ENCODE measurements at regions not wholly inside any gene's neighbourhood (a gene's known extent, or its start where the extent isn't known, plus 50 kb on each side); places are given as distances from the start of the nearest gene placed in this dataset.
A peak's percentile ranks its signal among the peaks of the same experiment; 100 is the strongest.

DNA sequence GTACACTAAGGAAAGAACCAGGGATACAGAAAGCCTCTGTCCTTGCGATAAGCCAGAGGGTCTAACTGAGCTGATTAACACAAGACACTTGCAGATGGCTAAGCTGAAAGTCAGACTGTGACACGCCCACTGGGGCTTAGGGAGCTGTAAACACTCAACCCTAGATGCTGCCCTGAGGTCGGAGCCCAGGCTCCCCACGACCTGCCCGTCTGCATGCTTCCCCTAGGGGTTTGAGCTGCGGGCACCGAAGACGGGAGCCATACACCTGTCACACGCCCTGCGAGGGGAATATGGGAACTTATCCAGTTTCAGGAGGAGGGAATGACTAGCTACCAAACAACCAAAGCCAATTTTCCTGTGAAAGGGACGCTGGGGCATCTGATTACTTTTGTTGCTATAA is 96.0 kb downstream of the HTR5A start:
- CTCF ChIA-PET: no interaction called here
- H4K20me1 ChIP-seq (ENCODE audit: insufficient read depth): no peaks in the 10 kb centered on the region
- H3K27me3 ChIP-seq (ENCODE audit: insufficient read depth, low read length): peaks cover 12% of the 10 kb centered on the region; the same call in 1 of the 2 replicates
- no peak overlapping the region for H3K9ac ChIP-seq (ENCODE audit: low read length)
- H3K9me2 ChIP-seq (ENCODE audit: insufficient read depth): no peaks in the 10 kb centered on the region
- peaks cover 0 to 12% of the 10 kb centered on the region in 2 experiments; a peak in 3 of 4 replicates for H3K4me1 ChIP-seq (ENCODE audit: control insufficient read depth in 1 of 2, insufficient read depth in 2 of 2, low read length in 2 of 2)
- intact Hi-C loops (cut with micrococcal nuclease): no loop called here
- TF ChIP-seq EZH2 (IDR thresholded peaks at IDR 0.05): no peak
- TF ChIP-seq EGR1 (IDR thresholded peaks at IDR 0.05; ENCODE audit: low read depth): no peak
- no peak for TF ChIP-seq YY1 (IDR thresholded peaks at IDR 0.05; ENCODE audit: extremely low read depth, insufficient replicate concordance, low read depth, low read length)
- TF ChIP-seq ZNF274 (IDR thresholded peaks at IDR 0.05; ENCODE audit: low read depth, low read length): no peak
- no peak for TF ChIP-seq RAD21 (IDR thresholded peaks at IDR 0.05; ENCODE audit: low read depth)
- TF ChIP-seq, protein P1, sequence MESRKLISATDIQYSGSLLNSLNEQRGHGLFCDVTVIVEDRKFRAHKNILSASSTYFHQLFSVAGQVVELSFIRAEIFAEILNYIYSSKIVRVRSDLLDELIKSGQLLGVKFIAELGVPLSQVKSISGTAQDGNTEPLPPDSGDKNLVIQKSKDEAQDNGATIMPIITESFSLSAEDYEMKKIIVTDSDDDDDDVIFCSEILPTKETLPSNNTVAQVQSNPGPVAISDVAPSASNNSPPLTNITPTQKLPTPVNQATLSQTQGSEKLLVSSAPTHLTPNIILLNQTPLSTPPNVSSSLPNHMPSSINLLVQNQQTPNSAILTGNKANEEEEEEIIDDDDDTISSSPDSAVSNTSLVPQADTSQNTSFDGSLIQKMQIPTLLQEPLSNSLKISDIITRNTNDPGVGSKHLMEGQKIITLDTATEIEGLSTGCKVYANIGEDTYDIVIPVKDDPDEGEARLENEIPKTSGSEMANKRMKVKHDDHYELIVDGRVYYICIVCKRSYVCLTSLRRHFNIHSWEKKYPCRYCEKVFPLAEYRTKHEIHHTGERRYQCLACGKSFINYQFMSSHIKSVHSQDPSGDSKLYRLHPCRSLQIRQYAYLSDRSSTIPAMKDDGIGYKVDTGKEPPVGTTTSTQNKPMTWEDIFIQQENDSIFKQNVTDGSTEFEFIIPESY (IDR thresholded peaks at IDR 0.05; ENCODE audit: extremely low read depth, insufficient replicate concordance, low read length): no peak
- no peak for TF ChIP-seq FOSL1 (IDR thresholded peaks at IDR 0.05; ENCODE audit: low read depth)
- no peak for TF ChIP-seq POLR2A (IDR thresholded peaks at IDR 0.05; ENCODE audit: borderline replicate concordance, extremely low read depth, insufficient read depth, insufficient read length)
- TF ChIP-seq TCF7L2 (IDR thresholded peaks at IDR 0.05; ENCODE audit: borderline replicate concordance, extremely low read depth, insufficient read depth, insufficient read length): no peak
- TF ChIP-seq EZH2phosphoT487 (IDR thresholded peaks at IDR 0.05; ENCODE audit: borderline replicate concordance): no peak
- no peak for TF ChIP-seq POLR2AphosphoS5 (IDR thresholded peaks at IDR 0.05; ENCODE audit: low read depth, low read length)
- no peak for TF ChIP-seq SRF (IDR thresholded peaks at IDR 0.05; ENCODE audit: low read depth)
- TF ChIP-seq SIN3A (IDR thresholded peaks at IDR 0.05; ENCODE audit: low read depth): no peak
- H3K4me3 ChIP-seq (replicated peaks in 1 of 2; ENCODE audit: low read depth in 1 of 2, low read length in 2 of 2): no peak overlapping the region
- no peaks in the 10 kb centered on the region for H3K36me3 ChIP-seq (ENCODE audit: control insufficient read depth in 1 of 2, insufficient read depth in 2 of 2, low read length in 2 of 2)
- no peaks in the 10 kb centered on the region for H3K9me3 ChIP-seq (ENCODE audit: control insufficient read depth in 1 of 2, insufficient read depth in 1 of 2, low read depth in 1 of 2, low read length in 2 of 2)
- RAD21 ChIA-PET (ENCODE audit: low non-redundant PET in 1 of 2, low total read pairs in 2 of 2, uncharacterized antibody in 2 of 2, unreplicated experiment in 2 of 2): no interaction called here
- DNase-seq (ENCODE audit: low read depth, low spot score): no peak
- H2AFZ ChIP-seq (ENCODE audit: low read depth, low read length, poor library complexity, severe bottlenecking): no peak overlapping the region
- no peaks in the 10 kb centered on the region for H3K79me2 ChIP-seq (ENCODE audit: insufficient read depth, low read length)
- POLR2A ChIA-PET: no interaction called here
- BruUV-seq (replicated peaks): no TSS peak
- H3K27ac ChIP-seq (ENCODE audit: low read depth, low read length): no peak overlapping the region
- ATAC-seq: no peak
- H3K4me2 ChIP-seq (ENCODE audit: low read length): peak overlapping the region; percentile 51
